ENCODE measurements at regions not wholly inside any gene's neighbourhood (a gene's known extent, or its start where the extent isn't known, plus 50 kb on each side); places are given as distances from the start of the nearest gene placed in this dataset.

DNA sequence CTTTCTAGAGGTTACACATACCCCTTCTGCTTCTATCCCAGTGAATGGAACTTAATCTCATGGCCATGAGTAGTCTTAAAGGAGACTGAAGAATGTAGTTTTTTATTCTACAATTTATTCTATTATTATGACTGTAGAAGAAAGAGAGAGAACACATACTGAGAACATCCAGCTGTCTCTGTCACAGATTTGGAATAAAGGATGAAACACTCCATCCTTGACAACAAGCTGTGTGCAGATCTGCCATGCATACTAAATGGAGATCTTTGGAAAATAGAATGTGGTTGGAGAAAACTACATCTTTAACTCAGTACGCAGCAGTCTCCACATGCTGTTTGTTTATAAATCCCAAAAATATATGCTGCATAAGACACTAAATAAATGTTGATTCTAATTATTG is 54.1 kb upstream of the NUDT7 start:
- DNase-seq, result no peak

DNA sequence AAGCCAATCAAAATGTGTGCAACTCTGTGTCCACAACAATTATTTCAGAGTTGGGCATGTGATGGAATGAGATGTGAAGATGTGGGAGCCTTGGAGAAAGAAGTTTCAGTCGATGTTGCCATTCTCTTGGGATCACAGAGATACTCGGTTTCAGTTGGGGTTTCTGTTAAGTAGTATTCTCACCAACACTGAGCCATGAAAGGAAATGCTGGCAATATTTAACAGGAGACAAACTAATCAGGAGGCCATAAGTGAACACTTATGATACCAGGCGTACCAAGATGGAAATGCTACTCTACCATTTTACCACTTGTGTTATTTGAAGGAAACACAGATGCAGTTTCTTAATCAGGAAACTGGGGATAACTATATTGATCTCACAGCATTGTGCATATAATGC is 53.3 kb upstream of the NUDT7 start:
- no peak for DNase-seq
